ENCODE measurements at regions not wholly inside any gene's neighbourhood (a gene's known extent, or its start where the extent isn't known, plus 50 kb on each side); places are given as distances from the start of the nearest gene placed in this dataset.
"Not testable (repeated sequence)": the region's sequence is repeated elsewhere in the genome, so short reads cannot be mapped to it uniquely, and the experiment has no call there.

GRCh38 chr16:35208001-35208935 lies 1748.9 kb downstream of the TP53TG3F start:
- Histone ChIP-seq H3K4me3 (ENCODE audit: low read length) (no peak overlapping the region), H3K27me3 (ENCODE audit: control insufficient read depth, insufficient read depth, low read length) (no peaks in the 10 kb centered on the region), H3K36me3 (ENCODE audit: control insufficient read depth, insufficient read depth, low read length) (no peaks in the 10 kb centered on the region), H3K9ac (ENCODE audit: low read length) (no peak overlapping the region), H3K27ac (ENCODE audit: low read depth, low read length) (no peak overlapping the region), H3K4me1 (ENCODE audit: control insufficient read depth, insufficient read depth, low read length) (no peaks in the 10 kb centered on the region)

GRCh38 chr16:35210681-35211433 lies 1751.4 kb downstream of the TP53TG3F start:
- Histone ChIP-seq H3K27me3 (ENCODE audit: control insufficient read depth, insufficient read depth, low read length) (no peaks in the 10 kb centered on the region), H3K4me3 (ENCODE audit: low read length) (no peak overlapping the region), H3K27ac (ENCODE audit: low read depth, low read length) (no peak overlapping the region), H3K36me3 (ENCODE audit: control insufficient read depth, insufficient read depth, low read length) (no peaks in the 10 kb centered on the region), H3K9ac (ENCODE audit: low read length) (no peak overlapping the region), H3K4me1 (ENCODE audit: control insufficient read depth, insufficient read depth, low read length) (no peaks in the 10 kb centered on the region)

GRCh38 chr16:35214840-35215239 lies 1755.4 kb downstream of the TP53TG3F start:
- Histone ChIP-seq H3K9ac (ENCODE audit: low read length) (no peak overlapping the region), H3K4me3 (ENCODE audit: low read length) (no peak overlapping the region), H3K36me3 (ENCODE audit: control insufficient read depth, insufficient read depth, low read length) (no peaks in the 10 kb centered on the region), H3K27me3 (ENCODE audit: control insufficient read depth, insufficient read depth, low read length) (no peaks in the 10 kb centered on the region), H3K4me1 (ENCODE audit: control insufficient read depth, insufficient read depth, low read length) (no peaks in the 10 kb centered on the region), H3K27ac (ENCODE audit: low read depth, low read length) (no peak overlapping the region)

GRCh38 chr16:35215287-35215686 lies 1755.9 kb downstream of the TP53TG3F start:
- no peak overlapping the region for H3K27ac ChIP-seq (ENCODE audit: low read depth, low read length)
- no peak overlapping the region for H3K9ac ChIP-seq (ENCODE audit: low read length)
- H3K4me3 ChIP-seq (ENCODE audit: low read length) = no peak overlapping the region
- H3K36me3 ChIP-seq (ENCODE audit: control insufficient read depth, insufficient read depth, low read length) = no peaks in the 10 kb centered on the region
- no peaks in the 10 kb centered on the region for H3K27me3 ChIP-seq (ENCODE audit: control insufficient read depth, insufficient read depth, low read length)
- no peaks in the 10 kb centered on the region for H3K4me1 ChIP-seq (ENCODE audit: control insufficient read depth, insufficient read depth, low read length)

- H3K4me1 ChIP-seq (ENCODE audit: control insufficient read depth, insufficient read depth, low read length); H3K4me3 ChIP-seq (ENCODE audit: low read length); H3K27ac ChIP-seq (ENCODE audit: low read depth, low read length); H3K27me3 ChIP-seq (ENCODE audit: control insufficient read depth, insufficient read depth, low read length); H3K9ac ChIP-seq (ENCODE audit: low read length); H3K36me3 ChIP-seq (ENCODE audit: control insufficient read depth, insufficient read depth, low read length): not testable (repeated sequence)
These were observed 1756.8 kb downstream of the TP53TG3F start for GRCh38 chr16:35216261-35216660.

GRCh38 chr16:35221482-35222185 lies 1762.2 kb downstream of the TP53TG3F start:
- H3K27ac ChIP-seq (ENCODE audit: low read depth, low read length) = no peak overlapping the region
- no peak overlapping the region for H3K9ac ChIP-seq (ENCODE audit: low read length)
- H3K36me3 ChIP-seq (ENCODE audit: control insufficient read depth, insufficient read depth, low read length) = no peaks in the 10 kb centered on the region
- no peaks in the 10 kb centered on the region for H3K27me3 ChIP-seq (ENCODE audit: control insufficient read depth, insufficient read depth, low read length)
- H3K4me3 ChIP-seq (ENCODE audit: low read length) = no peak overlapping the region
- no peaks in the 10 kb centered on the region for H3K4me1 ChIP-seq (ENCODE audit: control insufficient read depth, insufficient read depth, low read length)

- Histone ChIP-seq H3K4me1 (ENCODE audit: control insufficient read depth, insufficient read depth, low read length) (no peaks in the 10 kb centered on the region), H3K9ac (ENCODE audit: low read length) (no peak overlapping the region), H3K4me3 (ENCODE audit: low read length) (no peak overlapping the region), H3K27me3 (ENCODE audit: control insufficient read depth, insufficient read depth, low read length) (no peaks in the 10 kb centered on the region), H3K27ac (ENCODE audit: low read depth, low read length) (no peak overlapping the region), H3K36me3 (ENCODE audit: control insufficient read depth, insufficient read depth, low read length) (no peaks in the 10 kb centered on the region)
These were observed 1775.3 kb downstream of the TP53TG3F start for GRCh38 chr16:35234679-35235078.

- no peak overlapping the region for H3K9ac ChIP-seq (ENCODE audit: low read length)
- H3K36me3 ChIP-seq (ENCODE audit: control insufficient read depth, insufficient read depth, low read length) = no peaks in the 10 kb centered on the region
- no peaks in the 10 kb centered on the region for H3K4me1 ChIP-seq (ENCODE audit: control insufficient read depth, insufficient read depth, low read length)
- no peak overlapping the region for H3K4me3 ChIP-seq (ENCODE audit: low read length)
- H3K27ac ChIP-seq (ENCODE audit: low read depth, low read length) = no peak overlapping the region
- H3K27me3 ChIP-seq (ENCODE audit: control insufficient read depth, insufficient read depth, low read length) = no peaks in the 10 kb centered on the region
These were observed 1780.1 kb downstream of the TP53TG3F start for GRCh38 chr16:35239561-35239960.

- Histone ChIP-seq H3K36me3 (ENCODE audit: control insufficient read depth, insufficient read depth, low read length) (no peaks in the 10 kb centered on the region), H3K4me1 (ENCODE audit: control insufficient read depth, insufficient read depth, low read length) (no peaks in the 10 kb centered on the region), H3K9ac (ENCODE audit: low read length) (no peak overlapping the region), H3K27ac (ENCODE audit: low read depth, low read length) (no peak overlapping the region), H3K4me3 (ENCODE audit: low read length) (no peak overlapping the region), H3K27me3 (ENCODE audit: control insufficient read depth, insufficient read depth, low read length) (no peaks in the 10 kb centered on the region)
These were observed 1789.6 kb downstream of the TP53TG3F start for GRCh38 chr16:35249051-35249450.

GRCh38 chr16:35252356-35252936 lies 1793.0 kb downstream of the TP53TG3F start:
- Histone ChIP-seq H3K27ac (ENCODE audit: low read depth, low read length) (no peak overlapping the region), H3K4me3 (ENCODE audit: low read length) (no peak overlapping the region), H3K27me3 (ENCODE audit: control insufficient read depth, insufficient read depth, low read length) (no peaks in the 10 kb centered on the region), H3K4me1 (ENCODE audit: control insufficient read depth, insufficient read depth, low read length) (no peaks in the 10 kb centered on the region), H3K36me3 (ENCODE audit: control insufficient read depth, insufficient read depth, low read length) (no peaks in the 10 kb centered on the region), H3K9ac (ENCODE audit: low read length) (no peak overlapping the region)

GRCh38 chr16:35255186-35255803 lies 1795.9 kb downstream of the TP53TG3F start:
- Histone ChIP-seq H3K27ac (ENCODE audit: low read depth, low read length) (no peak overlapping the region), H3K9ac (ENCODE audit: low read length) (no peak overlapping the region), H3K36me3 (ENCODE audit: control insufficient read depth, insufficient read depth, low read length) (no peaks in the 10 kb centered on the region), H3K27me3 (ENCODE audit: control insufficient read depth, insufficient read depth, low read length) (no peaks in the 10 kb centered on the region), H3K4me1 (ENCODE audit: control insufficient read depth, insufficient read depth, low read length) (no peaks in the 10 kb centered on the region), H3K4me3 (ENCODE audit: low read length) (no peak overlapping the region)

- Histone ChIP-seq H3K27ac (ENCODE audit: low read depth, low read length) (no peak overlapping the region), H3K4me3 (ENCODE audit: low read length) (no peak overlapping the region), H3K9ac (ENCODE audit: low read length) (no peak overlapping the region), H3K36me3 (ENCODE audit: control insufficient read depth, insufficient read depth, low read length) (no peaks in the 10 kb centered on the region), H3K27me3 (ENCODE audit: control insufficient read depth, insufficient read depth, low read length) (no peaks in the 10 kb centered on the region), H3K4me1 (ENCODE audit: control insufficient read depth, insufficient read depth, low read length) (no peaks in the 10 kb centered on the region)
These were observed 1796.4 kb downstream of the TP53TG3F start for GRCh38 chr16:35255816-35256215.

All from rectal smooth muscle tissue (tissue), 1 donor.